Loucy (cell line): ENCODE measurements at regions not wholly inside any gene's neighbourhood (a gene's known extent, or its start where the extent isn't known, plus 50 kb on each side); places are given as distances from the start of the nearest gene placed in this dataset.

Source experiments
- CTCF ChIP-seq: fragments of 200-600 bp; sonication (generic); conservative IDR thresholded peaks from 2 replicates; pipeline ENCODE4 v1.5.1; 2014; ENCODE audit warnings: mild to moderate bottlenecking, antibody characterized with exemption, low read length
- EZH2phosphoT487 ChIP-seq: fragments of 200-600 bp; IDR thresholded peaks from 2 replicates; pipeline ENCODE4 v1.6.1; 2018; ENCODE audit warnings: antibody characterized with exemption, mild to moderate bottlenecking, moderate library complexity, borderline replicate concordance

- TF ChIP-seq CTCF (no peak), EZH2phosphoT487 (no peak)
Measured at GRCh38 chr9:87088192-87088591, 140.9 kb upstream of the GAS1 start.
